ENCODE measurements at regions not wholly inside any gene's neighbourhood (a gene's known extent, or its start where the extent isn't known, plus 50 kb on each side); places are given as distances from the start of the nearest gene placed in this dataset.
"Not testable (repeated sequence)": the region's sequence is repeated elsewhere in the genome, so short reads cannot be mapped to it uniquely, and the experiment has no call there.

- no peak for DNase-seq
- no peak overlapping the region for H3K4me3 ChIP-seq (ENCODE audit: low read depth, low read length)
- no peak for TF ChIP-seq CTCF (IDR thresholded peaks at IDR 0.05; ENCODE audit: low read depth, low read length, missing control alignments)
- in situ Hi-C loops (cut with HindIII; ENCODE audit: low pct_ligation_motif_present, low sequenced_read_pairs), result no loop called here
- no peak overlapping the region for H3K27ac ChIP-seq
- H3K27me3 ChIP-seq (replicated peaks), result no peaks in the 10 kb centered on the region
- H3K36me3 ChIP-seq (replicated peaks), result no peaks in the 10 kb centered on the region
Observed at GRCh38 chr6:21872749-21873148, 279.2 kb downstream of the SOX4 start.

DNA sequence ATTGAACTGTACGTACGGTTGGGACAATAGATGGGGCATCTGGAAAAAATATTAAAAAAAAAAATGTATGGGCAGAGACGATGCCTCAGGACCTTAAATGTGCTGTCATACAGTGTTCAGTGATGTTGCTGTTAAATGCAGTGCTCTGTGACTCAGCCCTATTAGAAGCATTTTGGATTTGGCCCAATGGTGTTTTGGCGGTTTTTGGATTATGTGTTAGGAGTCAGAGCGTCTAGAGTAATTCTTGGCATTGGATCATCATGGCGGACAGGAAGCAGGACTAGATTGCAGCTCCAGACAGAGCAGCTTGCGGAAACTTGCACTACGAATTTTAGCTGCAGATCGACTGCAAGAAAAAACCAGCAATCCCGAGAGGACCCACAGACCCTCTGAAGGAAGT lies 280.0 kb downstream of the SOX4 start:
- in situ Hi-C loops (cut with HindIII; ENCODE audit: low pct_ligation_motif_present, low sequenced_read_pairs), result no loop called here
- no peaks in the 10 kb centered on the region for H3K36me3 ChIP-seq (replicated peaks)
- no peak for TF ChIP-seq CTCF (IDR thresholded peaks at IDR 0.05; ENCODE audit: low read depth, low read length, missing control alignments)
- H3K4me3 ChIP-seq (ENCODE audit: low read depth, low read length), result no peak overlapping the region
- DNase-seq, result peak; percentile 4
- no peak overlapping the region for H3K27ac ChIP-seq
- no peaks in the 10 kb centered on the region for H3K27me3 ChIP-seq (replicated peaks)

DNA sequence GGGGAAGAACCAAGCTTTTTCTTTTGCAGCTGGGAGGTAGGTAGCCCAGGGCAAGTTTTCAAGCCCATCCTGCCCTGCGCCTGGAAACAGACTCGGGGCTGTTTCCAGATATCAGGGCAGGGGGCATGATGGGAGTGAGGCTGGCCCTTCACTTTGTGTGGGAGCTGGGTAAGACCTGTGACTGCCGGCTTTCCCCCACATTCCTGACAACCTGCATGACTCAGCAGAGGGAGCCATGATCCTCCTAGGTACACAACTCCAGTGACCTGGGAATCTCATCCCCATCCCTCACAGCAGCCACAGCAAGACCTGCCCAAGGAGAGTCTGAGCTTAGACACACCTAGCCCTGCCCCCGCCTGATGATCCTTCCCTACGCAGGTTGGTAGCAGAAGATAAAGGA lies 280.8 kb downstream of the SOX4 start:
- in situ Hi-C loops (cut with HindIII; ENCODE audit: low pct_ligation_motif_present, low sequenced_read_pairs), result no loop called here
- no peak for TF ChIP-seq CTCF (IDR thresholded peaks at IDR 0.05; ENCODE audit: low read depth, low read length, missing control alignments)
- Histone ChIP-seq H3K27me3 (replicated peaks) (no peaks in the 10 kb centered on the region), H3K27ac (no peak overlapping the region), H3K4me3 (ENCODE audit: low read depth, low read length) (no peak overlapping the region), H3K36me3 (replicated peaks) (no peaks in the 10 kb centered on the region)
- no peak for DNase-seq

DNA sequence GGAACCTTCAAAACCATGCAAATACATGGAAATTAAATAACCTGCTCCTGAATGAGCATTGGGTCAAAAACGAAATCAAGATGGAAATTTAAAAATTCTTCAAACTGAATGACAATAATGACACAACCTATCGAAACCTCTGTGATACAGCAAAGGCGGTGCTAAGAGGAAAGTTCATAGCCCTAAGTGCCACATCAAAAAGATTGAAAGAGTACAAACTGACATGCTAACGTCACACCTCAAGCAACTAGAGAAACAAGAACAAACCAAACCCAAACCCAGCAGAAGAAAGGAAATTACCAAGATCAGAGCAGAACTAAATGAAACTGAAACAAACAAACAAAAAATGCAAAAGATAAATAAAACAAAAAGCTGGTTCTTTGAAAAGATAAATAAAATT lies 283.5 kb downstream of the SOX4 start:
- H3K27me3 ChIP-seq (replicated peaks); H3K4me3 ChIP-seq (ENCODE audit: low read depth, low read length); H3K27ac ChIP-seq; in situ Hi-C loops (cut with HindIII; ENCODE audit: low pct_ligation_motif_present, low sequenced_read_pairs); DNase-seq; H3K36me3 ChIP-seq (replicated peaks): not testable (repeated sequence)

DNA sequence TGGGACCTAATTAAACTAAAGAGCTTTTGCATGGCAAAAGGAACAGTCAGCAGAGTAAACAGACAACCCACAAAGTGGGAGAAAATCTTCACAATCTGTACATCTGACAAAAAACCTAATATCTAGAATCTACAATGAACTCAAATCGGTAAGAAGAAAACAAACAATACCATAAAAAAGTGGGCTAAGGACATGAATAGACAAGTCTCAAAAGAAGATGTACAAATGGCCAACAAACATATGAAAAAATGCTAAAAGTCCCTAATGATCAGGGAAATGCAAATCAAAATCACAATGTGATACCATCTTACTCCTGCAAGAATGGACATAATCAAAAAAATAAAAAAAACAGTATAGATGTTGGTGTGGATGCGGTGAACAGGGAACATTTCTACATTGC lies 286.7 kb downstream of the SOX4 start:
- DNase-seq; in situ Hi-C loops (cut with HindIII; ENCODE audit: low pct_ligation_motif_present, low sequenced_read_pairs); H3K4me3 ChIP-seq (ENCODE audit: low read depth, low read length); H3K36me3 ChIP-seq (replicated peaks); H3K27me3 ChIP-seq (replicated peaks); H3K27ac ChIP-seq: not testable (repeated sequence)

DNA sequence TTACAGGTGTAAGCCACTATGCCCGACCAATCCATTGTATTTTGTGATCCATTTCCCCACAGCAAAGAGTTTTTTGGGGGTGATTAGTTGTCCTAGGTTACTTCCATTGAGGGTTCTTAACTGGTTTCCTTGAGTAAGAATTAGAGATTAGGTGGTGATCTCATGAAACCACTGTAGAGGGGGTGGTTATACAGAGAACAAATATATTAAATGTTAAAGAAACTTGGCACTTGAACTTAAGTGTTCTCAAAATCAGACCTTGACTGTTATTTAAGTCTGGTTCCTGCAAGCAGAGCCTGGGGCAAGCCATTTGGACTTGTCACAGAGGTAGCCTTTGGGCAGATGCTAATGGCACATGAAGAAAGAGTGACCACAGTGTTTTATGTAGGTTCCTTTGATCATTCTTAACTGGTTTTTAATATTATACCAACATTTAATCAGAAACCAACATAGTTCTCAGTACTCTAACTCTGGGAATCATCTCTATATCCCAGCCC lies 288.5 kb downstream of the SOX4 start:
- TF ChIP-seq CTCF (IDR thresholded peaks at IDR 0.05; ENCODE audit: low read depth, low read length, missing control alignments), result no peak
- H3K4me3 ChIP-seq (ENCODE audit: low read depth, low read length), result no peak overlapping the region
- no peaks in the 10 kb centered on the region for H3K36me3 ChIP-seq (replicated peaks)
- no peak for DNase-seq
- no peak overlapping the region for H3K27ac ChIP-seq
- in situ Hi-C loops (cut with HindIII; ENCODE audit: low pct_ligation_motif_present, low sequenced_read_pairs), result no loop called here
- H3K27me3 ChIP-seq (replicated peaks), result no peaks in the 10 kb centered on the region

DNA sequence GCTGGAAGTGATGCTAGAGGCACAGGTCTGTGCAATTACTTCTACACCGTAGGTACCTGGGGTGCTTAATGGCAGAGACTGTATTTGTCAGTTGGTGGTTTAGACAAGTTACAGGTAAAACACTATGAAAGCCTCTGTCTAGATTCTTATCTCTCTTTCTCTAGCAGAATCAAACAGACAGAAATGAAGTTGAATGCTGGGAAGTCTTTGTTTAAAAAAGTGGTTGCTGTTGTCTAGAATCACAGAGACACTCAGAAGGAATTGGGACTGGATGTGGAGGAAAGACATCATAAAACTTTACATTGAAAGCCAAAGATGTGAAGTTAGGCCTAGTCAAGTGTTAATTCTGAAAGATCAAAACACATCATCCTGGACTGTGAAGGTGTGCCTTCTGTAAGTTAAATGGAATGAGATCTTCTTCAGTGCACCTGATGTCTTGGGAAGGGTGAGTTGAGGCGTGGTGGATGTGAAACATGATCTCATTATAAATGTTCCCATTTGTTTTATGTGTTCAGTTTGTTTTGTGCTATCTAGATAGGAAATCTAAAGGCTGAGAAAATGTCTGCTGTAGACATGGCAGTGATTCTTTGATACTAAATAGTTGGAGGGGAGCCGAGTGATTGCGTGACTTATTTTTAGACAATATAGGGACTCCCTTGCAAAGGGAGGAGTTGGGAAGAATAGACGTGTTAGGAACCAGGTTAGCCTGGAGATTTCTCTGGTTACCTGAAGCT lies 290.2 kb downstream of the SOX4 start:
- Histone ChIP-seq H3K4me3 (ENCODE audit: low read depth, low read length) (no peak overlapping the region), H3K27me3 (replicated peaks) (no peaks in the 10 kb centered on the region), H3K27ac (no peak overlapping the region), H3K36me3 (replicated peaks) (no peaks in the 10 kb centered on the region)
- TF ChIP-seq CTCF (IDR thresholded peaks at IDR 0.05; ENCODE audit: low read depth, low read length, missing control alignments), result no peak
- in situ Hi-C loops (cut with HindIII; ENCODE audit: low pct_ligation_motif_present, low sequenced_read_pairs), result no loop called here
- DNase-seq, result no peak

Data from brain microvascular endothelial cell (primary cell).